ENCODE measurements at regions not wholly inside any gene's neighbourhood (a gene's known extent, or its start where the extent isn't known, plus 50 kb on each side); places are given as distances from the start of the nearest gene placed in this dataset.
A peak's percentile ranks its signal among the peaks of the same experiment; 100 is the strongest.

- 68 to 81% (median 71%) methylated on average over 9 of the region's 9 CpGs for WGBS, 4 donors
- TF ChIP-seq CTCF (IDR thresholded peaks at IDR 0.05), result peak in 9 of 12 donors; percentile 23 to 50 (median 42)
- no peak for TF ChIP-seq POLR2A (IDR thresholded peaks at IDR 0.05)
- Histone ChIP-seq H3K4me1 (peaks cover 0 to 25% (median 7%) of the 10 kb centered on the region in 12 donors), H3K27me3 (no peaks in the 10 kb centered on the region), H3K36me3 (no peaks in the 10 kb centered on the region), H3K27ac (no peak overlapping the region), H3K9me3 (peaks cover 0 to 6% (median 0%) of the 10 kb centered on the region in 12 donors), H3K4me3 (no peak overlapping the region)
- ATAC-seq (no peak), DNase-seq (no peak)
- intact Hi-C loops (cut with DNase I), result no loop called here
Measured at GRCh38 chr7:132656846-132657776, 80.8 kb upstream of the PLXNA4 start.

DNA sequence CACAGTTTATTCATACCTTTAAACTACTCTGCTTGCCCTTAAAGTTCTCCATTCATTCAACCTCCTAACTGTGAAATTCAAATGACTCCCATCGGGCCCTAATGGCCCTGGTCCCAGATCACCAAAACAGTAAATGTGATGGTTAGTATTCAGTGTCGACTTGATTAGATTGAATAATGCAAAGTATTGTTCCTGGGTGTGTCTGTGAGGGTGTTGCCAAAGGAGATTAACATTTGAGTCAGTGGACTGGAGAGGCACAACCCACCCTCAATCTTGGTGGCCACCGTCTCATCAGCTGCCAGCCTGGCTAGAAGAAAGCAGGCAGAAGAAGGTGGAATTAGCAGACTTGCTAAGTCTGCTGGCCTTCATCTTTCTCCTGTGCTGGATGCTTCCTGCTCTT lies 80.1 kb upstream of the PLXNA4 start:
- H3K9me3 ChIP-seq, result peaks cover 0 to 6% (median 0%) of the 10 kb centered on the region in 12 donors
- no peaks in the 10 kb centered on the region for H3K27me3 ChIP-seq
- H3K4me3 ChIP-seq, result no peak overlapping the region
- no peak overlapping the region for H3K27ac ChIP-seq
- intact Hi-C loops (cut with DNase I), result no loop called here
- ATAC-seq, result no peak
- TF ChIP-seq CTCF (IDR thresholded peaks at IDR 0.05) (no peak), POLR2A (IDR thresholded peaks at IDR 0.05) (no peak)
- H3K4me1 ChIP-seq, result peaks cover 0 to 25% (median 7%) of the 10 kb centered on the region in 12 donors
- no peaks in the 10 kb centered on the region for H3K36me3 ChIP-seq
- DNase-seq, result no peak
- 69 to 85% (median 76%) methylated on average over 3 of the region's 3 CpGs for whole genome bisulfite sequencing, 4 donors

- Histone ChIP-seq H3K9me3 (peaks cover 0 to 6% (median 0%) of the 10 kb centered on the region in 12 donors), H3K27ac (peak overlapping the region in 1 of 12 donors; percentile 69), H3K27me3 (no peaks in the 10 kb centered on the region), H3K36me3 (no peaks in the 10 kb centered on the region), H3K4me1 (peaks cover 0 to 25% (median 7%) of the 10 kb centered on the region in 12 donors), H3K4me3 (peak overlapping the region in 9 of 12 donors; percentile 1 to 33 (median 12))
- DNase-seq, result peak in 4 of 5 donors; percentile 28 to 63 (median 52)
- WGBS, 4 donors, result 16 to 20% (median 19%) methylated on average over 13 of the region's 13 CpGs
- intact Hi-C loops (cut with DNase I), result no loop called here
- no peak for TF ChIP-seq CTCF (IDR thresholded peaks at IDR 0.05)
- TF ChIP-seq POLR2A (IDR thresholded peaks at IDR 0.05), result no peak
- peak; percentile 65 to 90 (median 76) for ATAC-seq
Measured at GRCh38 chr7:132655131-132655727, 79.0 kb upstream of the PLXNA4 start.

- no peak for ATAC-seq
- H3K27me3 ChIP-seq, result no peaks in the 10 kb centered on the region
- 60 to 67% (median 62%) methylated on average over 3 of the region's 3 CpGs for WGBS, 4 donors
Measured at GRCh38 chr7:132654150-132654549, 77.9 kb upstream of the PLXNA4 start.

More at GRCh38 chr7:132654150-132654549, 77.9 kb upstream of the PLXNA4 start:
- TF ChIP-seq POLR2A (IDR thresholded peaks at IDR 0.05), result no peak
- TF ChIP-seq CTCF (IDR thresholded peaks at IDR 0.05), result peak in 4 of 12 donors; percentile 9 to 29 (median 24)
- peaks cover 0 to 25% (median 7%) of the 10 kb centered on the region in 12 donors for H3K4me1 ChIP-seq
- no peaks in the 10 kb centered on the region for H3K36me3 ChIP-seq
- no peak overlapping the region for H3K4me3 ChIP-seq
- DNase-seq, result no peak
- no peak overlapping the region for H3K27ac ChIP-seq
- H3K9me3 ChIP-seq, result peaks cover 0 to 6% (median 0%) of the 10 kb centered on the region in 12 donors
- intact Hi-C loops (cut with DNase I), result no loop called here

Measured in heart left ventricle (tissue), 16 donors.